Activated CD4-positive, alpha-beta T cell treated with anti-CD3 and anti-CD28 coated beads for 48 hours (primary cell): ENCODE measurements at regions not wholly inside any gene's neighbourhood (a gene's known extent, or its start where the extent isn't known, plus 50 kb on each side); places are given as distances from the start of the nearest gene placed in this dataset.
"Not testable (repeated sequence)": the region's sequence is repeated elsewhere in the genome, so short reads cannot be mapped to it uniquely, and the experiment has no call there.

ENCODE experiments used
- DNase-seq: peaks from one replicate; pipeline ENCODE4 v3.0.0-alpha.2; 2020

GRCh38 chr3:127412578-127413317 is 124.9 kb upstream of the PRR20G start:
- no peak for DNase-seq

GRCh38 chr3:127411875-127412274 is 124.0 kb upstream of the PRR20G start:
- DNase-seq = not testable (repeated sequence)

GRCh38 chr3:127411083-127411727 is 123.4 kb upstream of the PRR20G start:
- no peak for DNase-seq

GRCh38 chr3:127410678-127411077 is 122.8 kb upstream of the PRR20G start:
- DNase-seq = no peak

GRCh38 chr3:127410137-127410488 is 122.3 kb upstream of the PRR20G start:
- DNase-seq = no peak

- DNase-seq = no peak
Observed at GRCh38 chr3:127409421-127410136, 121.7 kb upstream of the PRR20G start.

- DNase-seq = no peak
Observed at GRCh38 chr3:127408684-127409420, 121.0 kb upstream of the PRR20G start.

- DNase-seq = no peak
Observed at GRCh38 chr3:127408022-127408683, 120.3 kb upstream of the PRR20G start.

- no peak for DNase-seq
Observed at GRCh38 chr3:127407026-127407939, 119.4 kb upstream of the PRR20G start.

GRCh38 chr3:127406309-127407025 is 118.6 kb upstream of the PRR20G start:
- peak; percentile 52 for DNase-seq

GRCh38 chr3:127405791-127406190 is 117.9 kb upstream of the PRR20G start:
- no peak for DNase-seq

GRCh38 chr3:127405010-127405598 is 117.3 kb upstream of the PRR20G start:
- DNase-seq = no peak

GRCh38 chr3:127404221-127405009 is 116.6 kb upstream of the PRR20G start:
- DNase-seq = no peak

- DNase-seq = no peak
Observed at GRCh38 chr3:127403795-127404194, 115.9 kb upstream of the PRR20G start.

GRCh38 chr3:127399154-127399553 is 111.3 kb upstream of the PRR20G start:
- DNase-seq = no peak

- DNase-seq = no peak
Observed at GRCh38 chr3:127396473-127396872, 108.6 kb upstream of the PRR20G start.

- no peak for DNase-seq
Observed at GRCh38 chr3:127395663-127396355, 108.0 kb upstream of the PRR20G start.

GRCh38 chr3:127394984-127395662 is 107.3 kb upstream of the PRR20G start:
- DNase-seq = no peak
